ENCODE measurements at regions not wholly inside any gene's neighbourhood (a gene's known extent, or its start where the extent isn't known, plus 50 kb on each side); places are given as distances from the start of the nearest gene placed in this dataset.

DNA sequence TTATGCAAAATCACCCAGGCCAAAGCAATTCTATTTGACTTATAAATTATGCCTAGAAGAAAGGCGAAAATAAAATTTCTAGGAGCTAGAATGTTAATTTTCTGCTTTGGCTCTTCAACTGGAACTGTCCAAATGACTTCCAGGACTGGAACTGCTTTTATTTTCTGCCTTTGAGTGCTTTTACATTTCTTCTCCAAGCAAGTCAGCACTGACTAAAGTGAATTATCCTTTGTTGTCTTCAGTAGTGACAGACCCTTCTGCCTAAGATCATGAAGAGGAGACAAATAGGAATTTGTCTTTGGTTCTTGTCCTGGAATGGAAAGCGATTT lies 255.9 kb downstream of the DNAJB9 start:
- no peaks in the 10 kb centered on the region for H3K9me2 ChIP-seq (replicated peaks; ENCODE audit: control insufficient read depth, low read length)
- H3K4me1 ChIP-seq (ENCODE audit: control insufficient read depth, low read length) = no peaks in the 10 kb centered on the region
- peaks cover 4% of the 10 kb centered on the region; the same call in 1 of the 2 replicates for H3K27me3 ChIP-seq (ENCODE audit: control insufficient read depth, low read length)
- no peak overlapping the region for H3K27ac ChIP-seq (ENCODE audit: low read depth, low read length)
- TF ChIP-seq CTCF (IDR thresholded peaks at IDR 0.05; ENCODE audit: low read depth, low read length, poor library complexity, severe bottlenecking) (no peak), EZH2phosphoT487 (IDR thresholded peaks at IDR 0.05; ENCODE audit: borderline replicate concordance, low read length) (no peak)
- no peaks in the 10 kb centered on the region for H3K79me2 ChIP-seq (ENCODE audit: control insufficient read depth, low read length)
- no peaks in the 10 kb centered on the region for H4K20me1 ChIP-seq (ENCODE audit: control insufficient read depth, insufficient read depth, low read depth, low read length)
- H3K4me2 ChIP-seq (ENCODE audit: low read length) = no peak overlapping the region
- H3K9me3 ChIP-seq (ENCODE audit: control insufficient read depth, insufficient read depth, low read length) = no peaks in the 10 kb centered on the region
- H3F3A ChIP-seq (ENCODE audit: control insufficient read depth, insufficient read depth) = no peaks in the 10 kb centered on the region
- no peaks in the 10 kb centered on the region for H3K36me3 ChIP-seq (ENCODE audit: control insufficient read depth, low read length)
- H3K4me3 ChIP-seq (ENCODE audit: low read length) = no peak overlapping the region

GRCh38 chr7:108836256-108836655 lies 266.6 kb downstream of the DNAJB9 start:
- no peaks in the 10 kb centered on the region for H4K20me1 ChIP-seq (ENCODE audit: control insufficient read depth, insufficient read depth, low read depth, low read length)
- H3K27me3 ChIP-seq (ENCODE audit: control insufficient read depth, low read length) = no peaks in the 10 kb centered on the region
- H3K27ac ChIP-seq (ENCODE audit: low read depth, low read length) = no peak overlapping the region
- no peaks in the 10 kb centered on the region for H3K36me3 ChIP-seq (ENCODE audit: control insufficient read depth, low read length)
- no peak overlapping the region for H3K4me3 ChIP-seq (ENCODE audit: low read length)
- no peaks in the 10 kb centered on the region for H3K9me2 ChIP-seq (replicated peaks; ENCODE audit: control insufficient read depth, low read length)
- H3K79me2 ChIP-seq (ENCODE audit: control insufficient read depth, low read length) = no peaks in the 10 kb centered on the region
- no peaks in the 10 kb centered on the region for H3K4me1 ChIP-seq (ENCODE audit: control insufficient read depth, low read length)
- no peak for TF ChIP-seq CTCF (IDR thresholded peaks at IDR 0.05; ENCODE audit: low read depth, low read length, poor library complexity, severe bottlenecking)
- no peak for TF ChIP-seq EZH2phosphoT487 (IDR thresholded peaks at IDR 0.05; ENCODE audit: borderline replicate concordance, low read length)
- no peaks in the 10 kb centered on the region for H3K9me3 ChIP-seq (ENCODE audit: control insufficient read depth, insufficient read depth, low read length)
- no peak overlapping the region for H3K4me2 ChIP-seq (ENCODE audit: low read length)
- H3F3A ChIP-seq (ENCODE audit: control insufficient read depth, insufficient read depth) = no peaks in the 10 kb centered on the region

DNA sequence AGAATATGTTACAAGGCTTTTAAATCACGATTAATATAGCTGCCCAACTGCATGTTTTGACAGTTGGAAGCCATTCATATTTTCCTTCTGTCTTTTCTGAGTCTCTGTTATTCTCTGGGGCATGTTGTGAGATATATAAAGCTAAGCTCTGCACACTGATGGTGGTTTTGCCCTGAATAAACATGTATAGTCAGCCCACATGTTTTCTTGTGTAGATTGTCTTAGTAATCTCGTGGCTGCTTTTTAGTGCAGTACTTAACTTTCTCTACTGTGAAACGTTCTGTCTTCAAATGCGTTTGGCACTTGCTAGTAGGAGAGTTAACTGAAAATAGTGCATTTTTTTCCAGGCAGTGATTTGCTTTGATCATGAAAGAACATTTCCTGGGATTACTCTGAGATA lies 268.5 kb downstream of the DNAJB9 start:
- Histone ChIP-seq H3K9me3 (ENCODE audit: control insufficient read depth, insufficient read depth, low read length) (no peaks in the 10 kb centered on the region), H3K4me3 (ENCODE audit: low read length) (no peak overlapping the region), H3K79me2 (ENCODE audit: control insufficient read depth, low read length) (no peaks in the 10 kb centered on the region), H3K27ac (ENCODE audit: low read depth, low read length) (no peak overlapping the region), H3F3A (ENCODE audit: control insufficient read depth, insufficient read depth) (no peaks in the 10 kb centered on the region), H4K20me1 (ENCODE audit: control insufficient read depth, insufficient read depth, low read depth, low read length) (no peaks in the 10 kb centered on the region), H3K9me2 (replicated peaks; ENCODE audit: control insufficient read depth, low read length) (no peaks in the 10 kb centered on the region), H3K27me3 (ENCODE audit: control insufficient read depth, low read length) (no peaks in the 10 kb centered on the region), H3K4me1 (ENCODE audit: control insufficient read depth, low read length) (no peaks in the 10 kb centered on the region), H3K4me2 (ENCODE audit: low read length) (no peak overlapping the region), H3K36me3 (ENCODE audit: control insufficient read depth, low read length) (no peaks in the 10 kb centered on the region)
- TF ChIP-seq EZH2phosphoT487 (IDR thresholded peaks at IDR 0.05; ENCODE audit: borderline replicate concordance, low read length) (no peak), CTCF (IDR thresholded peaks at IDR 0.05; ENCODE audit: low read depth, low read length, poor library complexity, severe bottlenecking) (no peak)

DNA sequence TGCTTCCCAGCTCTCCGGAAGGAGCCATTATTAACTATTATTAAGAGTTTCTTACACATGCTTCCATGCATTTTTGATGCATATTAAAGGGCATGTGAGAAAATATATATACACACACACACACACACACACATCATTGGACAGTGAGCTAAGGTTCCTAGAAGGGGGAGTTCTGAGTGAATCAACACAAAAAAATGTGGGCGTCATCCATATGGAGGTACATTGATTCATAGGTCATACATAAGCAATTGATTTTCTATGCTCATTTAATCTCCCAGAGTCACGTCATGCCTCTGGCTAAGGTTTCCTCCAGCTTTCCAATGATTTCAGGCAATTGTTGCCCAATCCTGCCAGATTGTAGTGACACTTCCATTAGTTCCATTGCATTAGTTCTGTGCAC lies 269.4 kb downstream of the DNAJB9 start:
- Histone ChIP-seq H3K79me2 (ENCODE audit: control insufficient read depth, low read length) (no peaks in the 10 kb centered on the region), H3K27me3 (ENCODE audit: control insufficient read depth, low read length) (no peaks in the 10 kb centered on the region), H3K4me3 (ENCODE audit: low read length) (no peak overlapping the region), H3F3A (ENCODE audit: control insufficient read depth, insufficient read depth) (no peaks in the 10 kb centered on the region), H3K9me2 (replicated peaks; ENCODE audit: control insufficient read depth, low read length) (no peaks in the 10 kb centered on the region), H3K27ac (ENCODE audit: low read depth, low read length) (no peak overlapping the region), H4K20me1 (ENCODE audit: control insufficient read depth, insufficient read depth, low read depth, low read length) (no peaks in the 10 kb centered on the region), H3K36me3 (ENCODE audit: control insufficient read depth, low read length) (no peaks in the 10 kb centered on the region), H3K4me2 (ENCODE audit: low read length) (no peak overlapping the region), H3K9me3 (ENCODE audit: control insufficient read depth, insufficient read depth, low read length) (no peaks in the 10 kb centered on the region), H3K4me1 (ENCODE audit: control insufficient read depth, low read length) (no peaks in the 10 kb centered on the region)
- TF ChIP-seq EZH2phosphoT487 (IDR thresholded peaks at IDR 0.05; ENCODE audit: borderline replicate concordance, low read length) = no peak
- TF ChIP-seq CTCF (IDR thresholded peaks at IDR 0.05; ENCODE audit: low read depth, low read length, poor library complexity, severe bottlenecking) = no peak
